ENCODE measurements at regions not wholly inside any gene's neighbourhood (a gene's known extent, or its start where the extent isn't known, plus 50 kb on each side); places are given as distances from the start of the nearest gene placed in this dataset.
A peak's percentile ranks its signal among the peaks of the same experiment; 100 is the strongest.

DNA sequence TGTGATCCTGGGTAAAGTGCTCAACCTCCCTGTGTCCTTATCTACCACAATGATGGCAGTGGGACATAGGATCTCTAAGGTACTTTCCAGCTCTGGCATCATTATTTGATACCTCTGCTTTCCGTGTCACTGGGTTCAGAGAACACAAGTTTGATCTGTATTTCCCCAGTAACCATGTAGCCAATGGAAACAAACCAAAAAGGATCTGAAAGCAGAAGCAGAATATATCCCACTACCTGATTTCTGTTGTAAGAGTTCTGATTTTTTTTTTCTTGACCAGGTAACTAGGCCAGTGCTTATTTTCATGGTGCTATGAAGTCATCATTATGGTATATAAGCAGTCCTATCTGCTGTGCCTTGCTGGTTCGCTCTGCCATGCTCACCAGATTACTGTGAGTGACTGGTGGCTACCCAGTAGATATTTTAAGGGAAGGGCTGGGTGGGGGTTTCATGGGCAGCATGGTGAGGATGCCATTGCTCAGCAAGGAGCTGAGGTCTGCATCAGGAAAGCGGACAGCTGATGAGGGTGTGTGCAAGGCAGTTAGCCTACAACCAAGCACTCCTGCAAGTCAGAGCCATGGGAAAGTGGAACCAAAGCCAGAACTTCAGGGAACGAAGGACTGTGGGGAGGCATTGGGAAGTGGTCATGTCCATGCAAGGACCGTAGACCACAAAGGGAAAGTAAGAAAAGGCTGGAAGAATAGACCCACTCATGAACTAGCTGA lies 104.9 kb upstream of the EDEM3 start:
- no peak for ATAC-seq
- TF ChIP-seq ZC3H10 (CRISPR knock-in tag; IDR thresholded peaks at IDR 0.05): no peak
- TF ChIP-seq ZNF565 (CRISPR knock-in tag; conservative IDR thresholded peaks at IDR 0.05; ENCODE audit: low read depth): no peak
- TF ChIP-seq, protein P1, sequence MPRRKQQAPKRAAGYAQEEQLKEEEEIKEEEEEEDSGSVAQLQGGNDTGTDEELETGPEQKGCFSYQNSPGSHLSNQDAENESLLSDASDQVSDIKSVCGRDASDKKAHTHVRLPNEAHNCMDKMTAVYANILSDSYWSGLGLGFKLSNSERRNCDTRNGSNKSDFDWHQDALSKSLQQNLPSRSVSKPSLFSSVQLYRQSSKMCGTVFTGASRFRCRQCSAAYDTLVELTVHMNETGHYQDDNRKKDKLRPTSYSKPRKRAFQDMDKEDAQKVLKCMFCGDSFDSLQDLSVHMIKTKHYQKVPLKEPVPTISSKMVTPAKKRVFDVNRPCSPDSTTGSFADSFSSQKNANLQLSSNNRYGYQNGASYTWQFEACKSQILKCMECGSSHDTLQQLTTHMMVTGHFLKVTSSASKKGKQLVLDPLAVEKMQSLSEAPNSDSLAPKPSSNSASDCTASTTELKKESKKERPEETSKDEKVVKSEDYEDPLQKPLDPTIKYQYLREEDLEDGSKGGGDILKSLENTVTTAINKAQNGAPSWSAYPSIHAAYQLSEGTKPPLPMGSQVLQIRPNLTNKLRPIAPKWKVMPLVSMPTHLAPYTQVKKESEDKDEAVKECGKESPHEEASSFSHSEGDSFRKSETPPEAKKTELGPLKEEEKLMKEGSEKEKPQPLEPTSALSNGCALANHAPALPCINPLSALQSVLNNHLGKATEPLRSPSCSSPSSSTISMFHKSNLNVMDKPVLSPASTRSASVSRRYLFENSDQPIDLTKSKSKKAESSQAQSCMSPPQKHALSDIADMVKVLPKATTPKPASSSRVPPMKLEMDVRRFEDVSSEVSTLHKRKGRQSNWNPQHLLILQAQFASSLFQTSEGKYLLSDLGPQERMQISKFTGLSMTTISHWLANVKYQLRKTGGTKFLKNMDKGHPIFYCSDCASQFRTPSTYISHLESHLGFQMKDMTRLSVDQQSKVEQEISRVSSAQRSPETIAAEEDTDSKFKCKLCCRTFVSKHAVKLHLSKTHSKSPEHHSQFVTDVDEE (CRISPR knock-in tag; IDR thresholded peaks at IDR 0.05): no peak

GRCh38 chr1:184858288-184858687 lies 103.6 kb upstream of the EDEM3 start:
- ATAC-seq: peak; percentile 10; the same call in 2 of the 3 replicates
- TF ChIP-seq PPARA (CRISPR knock-in tag; IDR thresholded peaks at IDR 0.05; ENCODE audit: borderline replicate concordance) (no peak), ARNTL (CRISPR knock-in tag; IDR thresholded peaks at IDR 0.05; ENCODE audit: borderline replicate concordance, low read depth) (no peak), POU6F1 (CRISPR knock-in tag; IDR thresholded peaks at IDR 0.05; ENCODE audit: borderline replicate concordance, low read depth) (no peak), OSR1 (CRISPR knock-in tag; IDR thresholded peaks at IDR 0.05) (no peak), ZNF565 (CRISPR knock-in tag; conservative IDR thresholded peaks at IDR 0.05; ENCODE audit: low read depth) (no peak), ZNF8 (CRISPR knock-in tag; IDR thresholded peaks at IDR 0.05) (no peak), RARB (CRISPR knock-in tag; IDR thresholded peaks at IDR 0.05) (no peak), ISL1 (CRISPR knock-in tag; IDR thresholded peaks at IDR 0.05) (no peak), ZFP3 (CRISPR knock-in tag; IDR thresholded peaks at IDR 0.05) (no peak), GLIS3 (CRISPR knock-in tag; IDR thresholded peaks at IDR 0.05) (no peak), CSRNP3 (CRISPR knock-in tag; IDR thresholded peaks at IDR 0.05) (no peak), BACH2 (CRISPR knock-in tag; IDR thresholded peaks at IDR 0.05; ENCODE audit: borderline replicate concordance) (no peak), ZFP30 (CRISPR knock-in tag; IDR thresholded peaks at IDR 0.05) (no peak)
- TF ChIP-seq, protein P2, sequence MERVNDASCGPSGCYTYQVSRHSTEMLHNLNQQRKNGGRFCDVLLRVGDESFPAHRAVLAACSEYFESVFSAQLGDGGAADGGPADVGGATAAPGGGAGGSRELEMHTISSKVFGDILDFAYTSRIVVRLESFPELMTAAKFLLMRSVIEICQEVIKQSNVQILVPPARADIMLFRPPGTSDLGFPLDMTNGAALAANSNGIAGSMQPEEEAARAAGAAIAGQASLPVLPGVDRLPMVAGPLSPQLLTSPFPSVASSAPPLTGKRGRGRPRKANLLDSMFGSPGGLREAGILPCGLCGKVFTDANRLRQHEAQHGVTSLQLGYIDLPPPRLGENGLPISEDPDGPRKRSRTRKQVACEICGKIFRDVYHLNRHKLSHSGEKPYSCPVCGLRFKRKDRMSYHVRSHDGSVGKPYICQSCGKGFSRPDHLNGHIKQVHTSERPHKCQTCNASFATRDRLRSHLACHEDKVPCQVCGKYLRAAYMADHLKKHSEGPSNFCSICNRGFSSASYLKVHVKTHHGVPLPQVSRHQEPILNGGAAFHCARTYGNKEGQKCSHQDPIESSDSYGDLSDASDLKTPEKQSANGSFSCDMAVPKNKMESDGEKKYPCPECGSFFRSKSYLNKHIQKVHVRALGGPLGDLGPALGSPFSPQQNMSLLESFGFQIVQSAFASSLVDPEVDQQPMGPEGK (CRISPR knock-in tag; IDR thresholded peaks at IDR 0.05; ENCODE audit: borderline replicate concordance): no peak
- TF ChIP-seq, protein P1 (CRISPR knock-in tag; IDR thresholded peaks at IDR 0.05): no peak

- TF ChIP-seq ZNF565 (CRISPR knock-in tag; conservative IDR thresholded peaks at IDR 0.05; ENCODE audit: low read depth): no peak
- no peak for TF ChIP-seq POU6F1 (CRISPR knock-in tag; IDR thresholded peaks at IDR 0.05; ENCODE audit: borderline replicate concordance, low read depth)
- TF ChIP-seq ZFP30 (CRISPR knock-in tag; IDR thresholded peaks at IDR 0.05): no peak
- no peak for TF ChIP-seq CSDC2 (CRISPR knock-in tag; IDR thresholded peaks at IDR 0.05)
- peak; percentile 31; the same call in 1 of the 2 replicates for TF ChIP-seq TOX (CRISPR knock-in tag; IDR thresholded peaks at IDR 0.05; ENCODE audit: borderline replicate concordance)
- no peak for TF ChIP-seq OSR1 (CRISPR knock-in tag; IDR thresholded peaks at IDR 0.05)
- TF ChIP-seq ARNTL (CRISPR knock-in tag; IDR thresholded peaks at IDR 0.05; ENCODE audit: borderline replicate concordance, low read depth): no peak
- no peak for TF ChIP-seq BACH2 (CRISPR knock-in tag; IDR thresholded peaks at IDR 0.05; ENCODE audit: borderline replicate concordance)
- no peak for TF ChIP-seq CREB5 (CRISPR knock-in tag; IDR thresholded peaks at IDR 0.05; ENCODE audit: low read depth)
- ATAC-seq: peak; percentile 85
Measured at GRCh38 chr1:184854496-184855140, 100.0 kb upstream of the EDEM3 start.

Measured in SK-N-SH treated with all-trans-retinoic acid at 6 μM for 48 hours (cell line).